Medulla oblongata (tissue), 1 donor: ENCODE measurements at regions not wholly inside any gene's neighbourhood (a gene's known extent, or its start where the extent isn't known, plus 50 kb on each side); places are given as distances from the start of the nearest gene placed in this dataset.
A peak's percentile ranks its signal among the peaks of the same experiment; 100 is the strongest.

Experiments used
- DNase-seq: peaks from one replicate; pipeline ENCODE4 v3.0.0-alpha.2; 2015; ENCODE audit errors: extremely low spot score

GRCh38 chr13:44172281-44172810, 201.3 kb upstream of the SERP2 start:
- no peak for DNase-seq

GRCh38 chr13:44174769-44175425, 198.7 kb upstream of the SERP2 start:
- DNase-seq: no peak

GRCh38 chr13:44176173-44176572, 197.5 kb upstream of the SERP2 start:
- DNase-seq: no peak

GRCh38 chr13:44180876-44181536, 192.6 kb upstream of the SERP2 start:
- no peak for DNase-seq

- DNase-seq: no peak
These were observed 191.7 kb upstream of the SERP2 start for GRCh38 chr13:44181931-44182330.

- DNase-seq: no peak
These were observed 188.9 kb upstream of the SERP2 start for GRCh38 chr13:44184740-44185139.

- no peak for DNase-seq
These were observed 185.4 kb upstream of the SERP2 start for GRCh38 chr13:44188257-44188656.

GRCh38 chr13:44189085-44189484, 184.5 kb upstream of the SERP2 start:
- DNase-seq: no peak

GRCh38 chr13:44191103-44191502, 182.5 kb upstream of the SERP2 start:
- peak; percentile 23 for DNase-seq

GRCh38 chr13:44191504-44192171, 182.0 kb upstream of the SERP2 start:
- DNase-seq: peak; percentile 79

- DNase-seq: no peak
These were observed 179.9 kb upstream of the SERP2 start for GRCh38 chr13:44193731-44194130.

- DNase-seq: no peak
These were observed 178.4 kb upstream of the SERP2 start for GRCh38 chr13:44195245-44195644.

- DNase-seq: no peak
These were observed 177.3 kb upstream of the SERP2 start for GRCh38 chr13:44196196-44196751.

GRCh38 chr13:44197791-44198770, 175.5 kb upstream of the SERP2 start:
- DNase-seq: no peak

GRCh38 chr13:44198826-44199225, 174.8 kb upstream of the SERP2 start:
- no peak for DNase-seq

- peak; percentile 60 for DNase-seq
These were observed 173.9 kb upstream of the SERP2 start for GRCh38 chr13:44199627-44200207.

- no peak for DNase-seq
These were observed 167.2 kb upstream of the SERP2 start for GRCh38 chr13:44206434-44206833.

GRCh38 chr13:44207476-44207875, 166.1 kb upstream of the SERP2 start:
- DNase-seq: no peak

GRCh38 chr13:44210525-44210924, 163.1 kb upstream of the SERP2 start:
- peak; percentile 21 for DNase-seq

GRCh38 chr13:44211286-44211685, 162.3 kb upstream of the SERP2 start:
- DNase-seq: peak; percentile 82
